Activated naive CD8-positive, alpha-beta T cell treated with anti-CD3 and anti-CD28 coated beads, Interleukin-2, amount 10 ng/mL, durations not matched to agents 7 days and 5 days (primary cell): ENCODE measurements at regions not wholly inside any gene's neighbourhood (a gene's known extent, or its start where the extent isn't known, plus 50 kb on each side); places are given as distances from the start of the nearest gene placed in this dataset.

Experiments
- ATAC-seq: fragments of 150-1000 bp; cut with Tn5 transposase; one replicate; pipeline ENCODE4 v1.10.0; 2021; ENCODE audit warnings: low read depth, moderate library complexity
- POLR2A ChIA-PET: fragments of 350-600 bp; sonication (Branson Sonifier 250); formaldehyde crosslinking; loops from one replicate; lab custom pipeline; 2021; ENCODE audit warnings: antibody characterized with exemption; lab: Charles Lee
- DNase-seq: peaks from one replicate; pipeline ENCODE4 v3.0.0; 2021
- H3K27ac Mint-ChIP-seq: one replicate; pipeline ENCODE4 v1.8.0; 2022; ENCODE audit warnings: mild to moderate bottlenecking, mixed read lengths
- H3K27me3 Mint-ChIP-seq: one replicate; pipeline ENCODE4 v1.8.0; 2022; ENCODE audit warnings: mild to moderate bottlenecking, moderate library complexity, mixed read lengths
- H3K36me3 Mint-ChIP-seq: one replicate; pipeline ENCODE4 v1.8.0; 2021; ENCODE audit warnings: mild to moderate bottlenecking, mixed read lengths
- H3K4me1 Mint-ChIP-seq: one replicate; pipeline ENCODE4 v1.8.0; 2021; ENCODE audit warnings: mixed read lengths
- H3K4me3 Mint-ChIP-seq: one replicate; pipeline ENCODE4 v1.8.0; 2022; ENCODE audit warnings: mild to moderate bottlenecking, moderate library complexity, mixed read lengths
- H3K9me3 Mint-ChIP-seq: one replicate; pipeline ENCODE4 v1.8.0; 2021; ENCODE audit warnings: mixed read lengths

DNA sequence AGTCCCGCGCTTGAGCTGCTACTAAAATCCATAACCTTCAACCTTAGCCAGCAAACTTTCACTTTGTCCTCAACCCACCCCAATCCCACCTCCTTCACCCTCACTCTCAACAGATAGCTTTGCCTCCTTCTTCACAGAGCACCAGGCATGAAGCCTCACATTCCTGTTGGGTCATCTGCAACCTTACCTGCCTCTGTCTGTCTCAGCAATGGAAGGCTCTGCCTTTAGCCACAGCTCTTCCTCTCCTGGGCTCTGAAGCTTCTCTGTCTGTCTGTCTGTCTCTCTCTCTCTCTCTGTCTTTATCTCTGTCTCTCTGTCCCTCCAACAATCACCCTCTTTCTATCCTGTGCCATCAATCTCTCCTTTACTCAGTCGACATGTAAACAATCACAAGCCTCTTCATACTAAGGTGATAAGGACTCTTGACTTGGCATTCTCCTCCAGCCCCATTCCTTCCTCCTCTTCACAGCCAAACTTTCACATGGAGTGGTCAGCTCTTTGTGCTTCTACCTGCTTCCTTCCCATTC lies 220.8 kb downstream of the SPTSSA start:
- Mint-ChIP-seq H3K27ac (no peak overlapping the region), H3K9me3 (no peaks in the 10 kb centered on the region), H3K36me3 (no peaks in the 10 kb centered on the region), H3K27me3 (peaks cover 25% of the 10 kb centered on the region), H3K4me1 (no peaks in the 10 kb centered on the region), H3K4me3 (no peak overlapping the region)
- POLR2A ChIA-PET, result no interaction called here
- ATAC-seq (no peak), DNase-seq (no peak)

DNA sequence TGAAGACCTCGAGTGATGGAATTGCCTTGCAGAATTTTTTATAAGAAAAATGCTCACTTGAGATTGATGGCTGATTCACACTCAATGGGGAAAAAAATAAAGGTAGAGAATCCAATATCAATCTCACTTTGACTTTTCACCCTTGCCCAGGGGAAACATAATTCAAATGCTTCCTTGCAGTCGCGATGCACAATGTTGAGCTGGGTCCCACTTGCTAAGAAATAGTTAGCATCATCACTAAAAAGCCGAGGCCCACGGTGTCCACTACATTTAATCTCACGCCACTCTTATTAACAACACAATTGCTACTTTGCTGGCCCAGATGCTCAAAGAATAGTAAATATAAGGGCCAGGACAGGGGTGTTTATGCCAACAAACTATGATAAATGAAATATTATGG lies 223.4 kb downstream of the SPTSSA start:
- H3K27me3 Mint-ChIP-seq, result peaks cover 23% of the 10 kb centered on the region
- H3K4me1 Mint-ChIP-seq, result no peaks in the 10 kb centered on the region
- no peaks in the 10 kb centered on the region for H3K9me3 Mint-ChIP-seq
- no peak overlapping the region for H3K4me3 Mint-ChIP-seq
- no peak overlapping the region for H3K27ac Mint-ChIP-seq
- ATAC-seq (no peak), DNase-seq (no peak)
- POLR2A ChIA-PET, result no interaction called here
- no peaks in the 10 kb centered on the region for H3K36me3 Mint-ChIP-seq

DNA sequence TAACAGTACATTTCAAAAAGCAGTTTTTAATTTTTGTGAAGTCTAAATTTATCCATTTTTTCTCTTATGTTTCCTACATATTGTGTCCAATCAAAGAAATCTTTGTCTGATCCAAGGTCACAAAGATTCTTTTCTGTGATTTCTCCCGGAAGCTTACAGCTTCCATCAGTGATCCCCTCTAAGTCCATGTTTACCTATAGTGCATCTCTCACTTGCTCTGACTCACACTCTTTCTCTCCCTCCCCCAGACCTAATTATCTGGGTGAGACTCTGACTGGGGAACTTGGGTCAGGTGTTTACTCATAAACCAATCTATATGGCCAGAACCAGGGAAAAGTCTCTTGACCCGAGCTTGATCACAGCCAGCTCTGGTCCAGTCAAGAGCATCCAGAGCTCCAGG lies 224.4 kb downstream of the SPTSSA start:
- H3K27ac Mint-ChIP-seq, result no peak overlapping the region
- POLR2A ChIA-PET, result no interaction called here
- no peak for DNase-seq
- H3K36me3 Mint-ChIP-seq, result no peaks in the 10 kb centered on the region
- no peak overlapping the region for H3K4me3 Mint-ChIP-seq
- no peaks in the 10 kb centered on the region for H3K4me1 Mint-ChIP-seq
- no peak for ATAC-seq
- no peaks in the 10 kb centered on the region for H3K9me3 Mint-ChIP-seq
- peaks cover 17% of the 10 kb centered on the region for H3K27me3 Mint-ChIP-seq

DNA sequence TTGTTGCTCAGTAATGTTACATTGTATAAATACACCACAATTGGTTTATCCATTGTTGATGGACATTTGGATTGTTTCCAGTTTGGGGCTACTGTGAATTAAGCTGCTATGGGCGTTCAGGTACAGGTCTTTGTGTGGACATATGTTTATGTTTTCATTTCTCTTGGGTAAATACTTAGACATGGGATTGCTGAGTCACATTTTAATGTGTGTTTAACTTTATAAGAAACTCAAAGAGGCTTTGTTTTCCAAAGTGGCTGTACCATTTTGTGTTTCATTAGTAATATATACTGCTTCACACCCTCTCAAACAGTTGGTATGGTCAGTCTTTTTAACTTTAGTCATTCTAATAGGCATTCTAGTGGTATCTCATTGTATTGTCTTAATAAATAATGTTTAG lies 225.0 kb downstream of the SPTSSA start:
- Mint-ChIP-seq H3K4me1 (no peaks in the 10 kb centered on the region), H3K27me3 (peaks cover 17% of the 10 kb centered on the region), H3K36me3 (no peaks in the 10 kb centered on the region), H3K27ac (no peak overlapping the region), H3K9me3 (no peaks in the 10 kb centered on the region), H3K4me3 (no peak overlapping the region)
- DNase-seq (no peak), ATAC-seq (no peak)
- POLR2A ChIA-PET, result no interaction called here

GRCh38 chr14:34235643-34236300 lies 226.3 kb downstream of the SPTSSA start:
- DNase-seq, result no peak
- Mint-ChIP-seq H3K4me3 (no peak overlapping the region), H3K27me3 (peaks cover 11% of the 10 kb centered on the region), H3K36me3 (no peaks in the 10 kb centered on the region), H3K27ac (no peak overlapping the region), H3K9me3 (no peaks in the 10 kb centered on the region), H3K4me1 (no peaks in the 10 kb centered on the region)
- ATAC-seq, result no peak
- POLR2A ChIA-PET, result no interaction called here

GRCh38 chr14:34234258-34234657 lies 227.8 kb downstream of the SPTSSA start:
- Mint-ChIP-seq H3K27ac (no peak overlapping the region), H3K36me3 (no peaks in the 10 kb centered on the region), H3K4me3 (no peak overlapping the region), H3K27me3 (peaks cover 5% of the 10 kb centered on the region), H3K9me3 (no peaks in the 10 kb centered on the region), H3K4me1 (no peaks in the 10 kb centered on the region)
- no peak for DNase-seq
- POLR2A ChIA-PET, result no interaction called here
- no peak for ATAC-seq

DNA sequence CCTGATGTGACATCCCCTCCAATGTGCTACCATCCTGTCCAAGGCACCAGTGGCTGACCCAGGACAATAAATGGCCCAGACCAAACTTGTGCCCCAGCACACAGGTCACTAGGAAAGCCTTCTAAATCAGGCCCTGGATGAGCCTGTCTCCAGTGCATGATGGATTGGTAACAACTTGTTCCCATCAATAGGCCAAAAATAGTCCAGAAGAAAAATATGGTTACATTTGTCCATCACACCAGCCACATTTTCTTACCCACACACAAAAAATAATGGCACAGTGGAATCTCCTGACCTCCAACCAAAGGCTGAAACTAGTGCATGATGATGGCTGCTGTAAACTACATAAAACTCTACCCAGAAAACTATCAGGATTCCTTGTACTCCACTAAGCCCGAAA lies 228.4 kb downstream of the SPTSSA start:
- H3K36me3 Mint-ChIP-seq, result no peaks in the 10 kb centered on the region
- POLR2A ChIA-PET, result no interaction called here
- H3K4me3 Mint-ChIP-seq, result no peak overlapping the region
- peaks cover 5% of the 10 kb centered on the region for H3K27me3 Mint-ChIP-seq
- no peak for ATAC-seq
- H3K4me1 Mint-ChIP-seq, result no peaks in the 10 kb centered on the region
- DNase-seq, result no peak
- no peaks in the 10 kb centered on the region for H3K9me3 Mint-ChIP-seq
- no peak overlapping the region for H3K27ac Mint-ChIP-seq

GRCh38 chr14:34232790-34233189 lies 229.2 kb downstream of the SPTSSA start:
- H3K36me3 Mint-ChIP-seq, result no peaks in the 10 kb centered on the region
- POLR2A ChIA-PET, result no interaction called here
- DNase-seq, result no peak
- peaks cover 4% of the 10 kb centered on the region for H3K4me1 Mint-ChIP-seq
- H3K27ac Mint-ChIP-seq, result no peak overlapping the region
- H3K27me3 Mint-ChIP-seq, result peaks cover 9% of the 10 kb centered on the region
- ATAC-seq, result no peak
- no peak overlapping the region for H3K4me3 Mint-ChIP-seq
- no peaks in the 10 kb centered on the region for H3K9me3 Mint-ChIP-seq

GRCh38 chr14:34231626-34232025 lies 230.4 kb downstream of the SPTSSA start:
- peaks cover 17% of the 10 kb centered on the region for H3K27me3 Mint-ChIP-seq
- no peak overlapping the region for H3K27ac Mint-ChIP-seq
- POLR2A ChIA-PET, result no interaction called here
- DNase-seq, result no peak
- no peak overlapping the region for H3K4me3 Mint-ChIP-seq
- H3K36me3 Mint-ChIP-seq, result no peaks in the 10 kb centered on the region
- H3K4me1 Mint-ChIP-seq, result peaks cover 5% of the 10 kb centered on the region
- no peak for ATAC-seq
- H3K9me3 Mint-ChIP-seq, result no peaks in the 10 kb centered on the region

- no peak for ATAC-seq
- Mint-ChIP-seq H3K36me3 (no peaks in the 10 kb centered on the region), H3K4me1 (peaks cover 5% of the 10 kb centered on the region), H3K9me3 (no peaks in the 10 kb centered on the region), H3K4me3 (no peak overlapping the region), H3K27ac (no peak overlapping the region), H3K27me3 (peaks cover 17% of the 10 kb centered on the region)
- no peak for DNase-seq
- POLR2A ChIA-PET, result no interaction called here
These were observed 232.9 kb downstream of the SPTSSA start for GRCh38 chr14:34229140-34229539.

DNA sequence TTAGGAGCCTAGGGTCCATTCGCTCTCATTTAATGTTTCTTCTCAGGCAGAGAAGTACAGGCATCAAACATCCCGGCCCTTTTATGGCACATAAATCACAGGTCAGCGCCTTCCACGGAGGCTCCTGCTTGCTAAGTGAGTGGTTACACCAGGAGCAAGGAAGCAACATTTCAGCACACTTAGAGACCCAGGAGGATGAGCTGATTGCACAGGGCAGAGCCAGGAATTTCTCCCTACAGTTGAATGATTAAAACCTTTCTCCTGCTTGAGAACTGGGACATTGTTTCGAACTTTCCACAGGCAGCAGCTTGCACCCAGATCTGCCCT lies 233.4 kb downstream of the SPTSSA start:
- peaks cover 5% of the 10 kb centered on the region for H3K4me1 Mint-ChIP-seq
- peaks cover 20% of the 10 kb centered on the region for H3K27me3 Mint-ChIP-seq
- POLR2A ChIA-PET, result no interaction called here
- no peak for DNase-seq
- H3K27ac Mint-ChIP-seq, result no peak overlapping the region
- no peak overlapping the region for H3K4me3 Mint-ChIP-seq
- no peaks in the 10 kb centered on the region for H3K36me3 Mint-ChIP-seq
- H3K9me3 Mint-ChIP-seq, result no peaks in the 10 kb centered on the region
- no peak for ATAC-seq

GRCh38 chr14:34227834-34228649 lies 234.0 kb downstream of the SPTSSA start:
- Mint-ChIP-seq H3K36me3 (no peaks in the 10 kb centered on the region), H3K4me1 (peaks cover 5% of the 10 kb centered on the region), H3K4me3 (peak overlapping the region; percentile 11), H3K27me3 (peaks cover 24% of the 10 kb centered on the region), H3K27ac (peak overlapping the region; percentile 18), H3K9me3 (no peaks in the 10 kb centered on the region)
- DNase-seq (peak; percentile 60), ATAC-seq (peak; percentile 78)
- POLR2A ChIA-PET, result no interaction called here

DNA sequence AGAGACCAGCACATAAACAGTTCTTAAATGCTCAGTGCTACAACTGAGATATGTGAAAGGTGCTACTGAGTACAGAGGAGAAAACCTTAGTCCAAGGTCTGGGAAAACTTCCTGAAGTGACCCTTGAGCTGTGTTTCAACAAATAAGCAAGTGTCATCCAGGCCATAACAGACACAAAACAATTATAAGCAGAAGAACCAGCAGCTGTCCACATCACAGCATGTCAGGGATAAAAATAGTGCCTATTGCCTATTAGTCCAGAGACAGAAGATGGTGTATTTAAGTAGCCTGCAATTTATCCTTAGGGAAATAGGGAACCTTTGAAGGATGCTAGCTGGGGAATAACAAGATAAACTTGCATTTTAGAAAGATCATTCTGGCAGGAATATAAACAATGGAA lies 237.8 kb downstream of the SPTSSA start:
- POLR2A ChIA-PET, result no interaction called here
- H3K36me3 Mint-ChIP-seq, result no peaks in the 10 kb centered on the region
- ATAC-seq, result no peak
- H3K27me3 Mint-ChIP-seq, result peaks cover 32% of the 10 kb centered on the region
- no peak overlapping the region for H3K27ac Mint-ChIP-seq
- no peak for DNase-seq
- no peak overlapping the region for H3K4me3 Mint-ChIP-seq
- H3K9me3 Mint-ChIP-seq, result no peaks in the 10 kb centered on the region
- H3K4me1 Mint-ChIP-seq, result peaks cover 10% of the 10 kb centered on the region
